Gastrocnemius medialis (tissue), 4 donors: ENCODE measurements at regions not wholly inside any gene's neighbourhood (a gene's known extent, or its start where the extent isn't known, plus 50 kb on each side); places are given as distances from the start of the nearest gene placed in this dataset.

Experiments used
- ATAC-seq, 2 donors: fragments of 150-250 bp; one replicate each; pipeline ENCODE4 v1.9.1; 2016
- DNase-seq, 2 donors: peaks; one replicate each; pipeline ENCODE4 v3.0.0-alpha.2; 2019
- H3K27ac ChIP-seq, 4 donors: fragments of 200-600 bp; sonication (generic); 1 replicate in 1 of 4; 2 replicates in 3 of 4; pipeline ENCODE4 v1.5.1; 2016 to 2018; ENCODE audit warnings: mild to moderate bottlenecking in 2 of 4, moderate library complexity in 1 of 4
- H3K27me3 ChIP-seq, 3 donors: fragments of 200-600 bp; sonication (generic) in 2 of 3; 1 replicate in 1 of 3; 2 replicates in 2 of 3; pipeline versions ENCODE4 v1.5.1 to v1.6.0; 2016 to 2019; ENCODE audit warnings: mild to moderate bottlenecking in 1 of 3, moderate library complexity in 1 of 3
- H3K36me3 ChIP-seq, 2 donors: fragments of 200-600 bp; sonication (generic) in 1 of 2; one replicate each; pipeline ENCODE4 v1.5.1; 2017 to 2018
- H3K4me1 ChIP-seq, 2 donors: fragments of 200-600 bp; sonication (generic) in 1 of 2; one replicate each; pipeline ENCODE4 v1.5.1; 2016 to 2017; ENCODE audit warnings: mild to moderate bottlenecking in 2 of 2
- H3K4me3 ChIP-seq, 4 donors: fragments of 200-600 bp; sonication (generic) in 3 of 4; 1 replicate in 1 of 4; 2 replicates in 3 of 4; pipeline ENCODE4 v1.5.1; 2016 to 2019; ENCODE audit warnings: mild to moderate bottlenecking in 2 of 4
- H3K9me3 ChIP-seq, 3 donors: fragments of 200-600 bp; sonication (generic) in 2 of 3; 1 replicate in 1 of 3; 2 replicates in 2 of 3; pipeline ENCODE4 v1.5.1; 2016 to 2019
- CTCF ChIP-seq, 5 experiments: fragments of 450-650 bp in 3 of 5; fragments of 200-600 bp in 2 of 5; sonication (generic) in 2 of 5; IDR thresholded peaks in 4 of 5; conservative IDR thresholded peaks in 1 of 5; 1 replicate in 4 of 5; 2 replicates in 1 of 5; pipeline ENCODE4 v1.5.1; 2016 to 2019; ENCODE audit warnings: antibody characterized with exemption in 5 of 5, mild to moderate bottlenecking in 3 of 5, moderate library complexity in 3 of 5
- POLR2A ChIP-seq, 2 donors: fragments of 450-650 bp; IDR thresholded peaks; one replicate each; pipeline ENCODE4 v1.6.1; 2017; ENCODE audit warnings: antibody characterized with exemption in 2 of 2, mild to moderate bottlenecking in 2 of 2, moderate library complexity in 2 of 2
- in situ Hi-C, 4 donors: fragments of 200-750 bp; cut with MboI; loops; one replicate each; pipeline versions ENCODE4 v1.15.0 to v1.8.0; 2017; ENCODE audit warnings: low sequenced_read_pairs in 4 of 4
- intact Hi-C: fragments of 100-400 bp; cut with DNase I; formaldehyde crosslinking; loops from one replicate; pipeline ENCODE4 v1.15.1; 2023; ENCODE audit warnings: low total_unique reads

DNA sequence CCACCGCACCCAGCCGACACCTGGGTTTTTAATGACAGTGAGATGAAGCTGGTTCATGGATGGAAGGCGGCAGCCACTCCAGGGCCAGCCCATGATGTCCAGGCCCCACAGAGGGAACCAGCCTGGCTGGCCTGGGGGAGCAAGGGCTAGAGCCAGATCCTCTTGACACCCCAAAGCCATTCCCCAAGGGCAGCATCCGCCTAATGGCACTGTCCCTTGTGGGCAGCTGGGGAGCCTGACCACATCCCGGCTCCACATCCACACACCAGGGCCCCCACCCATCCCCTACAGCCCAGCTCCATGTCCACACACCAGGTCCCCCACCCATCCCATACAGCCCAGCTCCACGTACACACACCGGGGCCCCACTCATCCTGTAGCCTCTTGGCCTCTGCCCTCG is 53.3 kb upstream of the ACSF3 start:
- no peaks in the 10 kb centered on the region for H3K9me3 ChIP-seq
- intact Hi-C loops (no loop called here), in situ Hi-C loops (no loop called here)
- TF ChIP-seq CTCF (IDR thresholded peaks at IDR 0.05 in 4 of 5, conservative IDR thresholded peaks at IDR 0.05 in 1 of 5) (no peak), POLR2A (IDR thresholded peaks at IDR 0.05) (no peak)
- DNase-seq: no peak
- no peak overlapping the region for H3K4me3 ChIP-seq
- no peak for ATAC-seq
- no peaks in the 10 kb centered on the region for H3K4me1 ChIP-seq
- no peaks in the 10 kb centered on the region for H3K36me3 ChIP-seq
- H3K27me3 ChIP-seq: peaks cover 25 to 61% (median 51%) of the 10 kb centered on the region in 3 donors
- H3K27ac ChIP-seq: no peak overlapping the region

DNA sequence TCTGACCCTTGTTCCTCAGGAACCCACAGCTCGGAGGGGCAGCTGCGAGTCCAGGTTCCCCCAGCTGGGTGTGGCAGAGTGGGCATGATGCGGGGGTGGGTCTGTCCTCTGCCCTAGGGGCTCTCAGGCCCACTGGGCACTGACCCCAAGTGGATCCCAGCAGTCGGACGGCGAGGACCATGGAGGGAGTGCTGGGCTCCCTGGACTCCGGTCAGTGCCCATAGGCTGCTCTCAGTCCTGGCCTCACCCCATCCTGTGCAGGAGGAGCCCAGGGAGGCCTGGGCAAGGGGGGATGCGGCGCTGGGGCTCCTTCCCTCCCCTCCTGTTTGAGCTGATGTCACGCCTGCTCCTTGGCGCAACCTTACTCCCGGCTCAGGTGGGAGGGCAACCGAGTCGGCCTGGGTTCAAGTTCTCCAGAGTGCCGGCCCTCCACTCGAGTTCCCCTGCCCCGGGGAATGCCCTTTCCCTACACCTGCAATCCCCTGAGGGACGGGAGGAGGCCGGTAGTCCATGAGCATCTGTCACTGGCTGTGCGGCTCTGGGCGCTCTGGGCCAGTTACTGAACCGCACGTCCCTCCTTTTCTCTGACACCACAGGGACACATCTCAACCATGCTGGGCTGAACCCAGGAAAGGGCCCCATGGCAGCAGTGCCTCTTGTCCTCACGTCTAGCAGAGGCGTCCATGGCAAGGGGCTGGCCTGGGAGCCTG is 52.6 kb upstream of the ACSF3 start:
- Histone ChIP-seq H3K27ac (no peak overlapping the region), H3K4me1 (no peaks in the 10 kb centered on the region), H3K27me3 (peaks cover 25 to 57% (median 54%) of the 10 kb centered on the region in 3 donors), H3K4me3 (no peak overlapping the region), H3K36me3 (no peaks in the 10 kb centered on the region), H3K9me3 (no peaks in the 10 kb centered on the region)
- intact Hi-C loops: no loop called here
- no peak for TF ChIP-seq POLR2A (IDR thresholded peaks at IDR 0.05)
- no peak for TF ChIP-seq CTCF (IDR thresholded peaks at IDR 0.05 in 4 of 5, conservative IDR thresholded peaks at IDR 0.05 in 1 of 5)
- in situ Hi-C loops: no loop called here
- ATAC-seq: no peak
- DNase-seq: no peak

DNA sequence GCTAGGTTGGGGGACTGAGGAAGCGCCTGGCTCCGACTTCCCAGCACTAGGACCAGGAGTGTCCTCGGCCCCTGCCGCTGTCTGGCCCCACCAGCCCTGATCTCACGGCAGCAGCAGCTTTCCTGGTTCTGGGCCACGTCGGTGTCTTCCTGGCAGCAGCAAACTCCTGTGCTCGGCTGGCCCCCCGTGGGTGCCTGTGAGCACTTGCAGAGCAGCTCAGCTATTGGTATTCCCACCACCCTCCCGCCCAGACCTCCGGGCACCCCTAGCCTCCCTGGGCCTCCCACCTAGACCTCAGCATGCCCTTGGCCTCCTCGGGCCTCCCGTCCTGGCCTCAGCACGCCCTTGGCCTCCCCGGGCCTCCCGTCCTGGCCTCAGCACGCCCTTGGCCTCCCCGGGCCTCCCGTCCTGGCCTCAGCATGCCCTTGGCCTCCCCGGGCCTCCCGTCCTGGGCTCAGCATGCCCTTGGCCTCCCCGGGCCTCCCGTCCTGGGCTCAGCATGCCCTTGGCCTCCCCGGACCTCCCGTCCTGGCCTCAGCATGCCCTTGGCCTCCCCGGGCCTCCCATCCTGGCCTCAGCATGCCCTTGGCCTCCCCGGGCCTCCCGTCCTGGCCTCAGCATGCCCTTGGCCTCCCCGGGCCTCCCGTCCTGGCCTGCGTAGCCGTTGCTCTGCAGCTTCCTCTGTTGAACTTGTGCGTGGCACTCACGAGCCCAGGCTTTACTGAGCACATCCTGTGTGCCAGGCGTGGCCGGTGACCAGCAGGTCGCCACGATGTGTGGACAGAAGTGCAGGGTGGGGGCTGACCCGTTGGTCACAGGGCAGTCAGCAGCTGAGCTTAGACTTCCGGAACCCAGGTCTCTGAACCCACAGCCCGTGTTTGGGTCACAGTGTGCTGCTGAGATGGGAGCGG is 51.8 kb upstream of the ACSF3 start:
- peaks cover 28 to 53% (median 52%) of the 10 kb centered on the region in 3 donors for H3K27me3 ChIP-seq
- in situ Hi-C loops (no loop called here), intact Hi-C loops (no loop called here)

More for the DNA sequence above, 51.8 kb upstream of the ACSF3 start:
- Histone ChIP-seq H3K27ac (no peak overlapping the region), H3K4me1 (no peaks in the 10 kb centered on the region), H3K9me3 (no peaks in the 10 kb centered on the region), H3K36me3 (no peaks in the 10 kb centered on the region), H3K4me3 (no peak overlapping the region)
- TF ChIP-seq POLR2A (IDR thresholded peaks at IDR 0.05): no peak
- TF ChIP-seq CTCF (IDR thresholded peaks at IDR 0.05 in 4 of 5, conservative IDR thresholded peaks at IDR 0.05 in 1 of 5): no peak
- ATAC-seq (no peak), DNase-seq (no peak)
